H1 (cell line): ENCODE measurements at regions not wholly inside any gene's neighbourhood (a gene's known extent, or its start where the extent isn't known, plus 50 kb on each side); places are given as distances from the start of the nearest gene placed in this dataset.

ENCODE experiments used
- CTCF ChIA-PET: fragments of 300-600 bp; sonication (Branson Sonifier 250); formaldehyde crosslinking; loops from one replicate; lab custom pipeline; 2021; ENCODE audit not compliant: partially characterized antibody; lab: Charles Lee
- POLR2A ChIA-PET: fragments of 300-600 bp; sonication (Branson Sonifier 250); formaldehyde crosslinking; loops from one replicate; lab custom pipeline; 2021; ENCODE audit warnings: inconsistent platforms; ENCODE audit not compliant: partially characterized antibody; lab: Charles Lee
- DNase-seq, 2 experiments: peaks; one replicate each; pipeline versions ENCODE4 v3.0.0 to v3.0.0-alpha.2; 2010 to 2022; ENCODE audit warnings: low spot score in 2 of 2, low read depth in 1 of 2, mixed read lengths in 1 of 2
- FAIRE-seq: peaks from 2 replicates; lab custom pipeline; 2011; peaks lifted over from hg19 to GRCh38; lab: Jason Lieb, UNC
- H2AFZ ChIP-seq: 2 replicates; pipeline ENCODE4 v1.8.1; 2012; ENCODE audit warnings: low read length, inconsistent platforms
- H2AK5ac ChIP-seq: 2 replicates; pipeline ENCODE4 v1.6.1; 2013; ENCODE audit warnings: low read depth, low read length
- H2BK120ac ChIP-seq: replicated peaks from 2 replicates; pipeline ENCODE3; 2013; ENCODE audit warnings: low read depth, low read length, inconsistent platforms
- H2BK12ac ChIP-seq: 2 replicates; pipeline ENCODE4 v1.6.1; 2013; ENCODE audit warnings: low read depth, low read length
- H2BK15ac ChIP-seq: 2 replicates; pipeline ENCODE4 v1.6.1; 2013; ENCODE audit warnings: low read length
- H2BK20ac ChIP-seq: 2 replicates; pipeline ENCODE4 v1.6.1; 2013; ENCODE audit warnings: low read length
- H2BK5ac ChIP-seq: 2 replicates; pipeline ENCODE4 v1.6.1; 2013; ENCODE audit warnings: low read depth, low read length
- H3K14ac ChIP-seq: 2 replicates; pipeline ENCODE4 v1.6.1; 2013; ENCODE audit warnings: inconsistent platforms; ENCODE audit not compliant: insufficient read length
- H3K18ac ChIP-seq: 2 replicates; pipeline ENCODE4 v1.6.1; 2013; ENCODE audit warnings: low read length; ENCODE audit errors: extremely low read depth
- H3K23ac ChIP-seq: 2 replicates; pipeline ENCODE4 v1.6.1; 2013; ENCODE audit warnings: inconsistent platforms; ENCODE audit not compliant: insufficient read length
- H3K23me2 ChIP-seq: 2 replicates; pipeline ENCODE4 v1.6.1; 2013; ENCODE audit warnings: low read depth, low read length
- H3K27ac ChIP-seq: 2 replicates; pipeline ENCODE4 v1.6.1; 2011; ENCODE audit warnings: low read depth, low read length, inconsistent platforms
- H3K27me3 ChIP-seq, 4 experiments: replicated peaks in 1 of 4; 1 replicate in 1 of 4; 2 replicates in 3 of 4; pipeline versions ENCODE4 v1.6.1 to v1.8.1; 2011 to 2013; ENCODE audit warnings: low read length in 3 of 4, mild to moderate bottlenecking in 3 of 4, inconsistent platforms in 2 of 4, mixed read lengths in 2 of 4, moderate library complexity in 1 of 4; ENCODE audit not compliant: control insufficient read depth in 3 of 4, insufficient read depth in 3 of 4; ENCODE audit errors: extremely low read depth in 1 of 4
- H3K36me3 ChIP-seq, 4 experiments: 2 replicates each; pipeline versions ENCODE4 v1.6.1 to v1.8.1; 2011 to 2013; ENCODE audit warnings: mild to moderate bottlenecking in 4 of 4, low read length in 3 of 4, moderate library complexity in 2 of 4, control low read depth in 1 of 4, inconsistent platforms in 1 of 4; ENCODE audit not compliant: insufficient read depth in 4 of 4, control insufficient read depth in 2 of 4
- H3K4ac ChIP-seq: replicated peaks from 2 replicates; pipeline ENCODE3; 2013; ENCODE audit warnings: low read length, low read depth, mixed read lengths, inconsistent platforms; ENCODE audit not compliant: insufficient read length
- H3K4me1 ChIP-seq, 4 experiments: replicated peaks in 1 of 4; 1 replicate in 1 of 4; 2 replicates in 3 of 4; pipeline versions ENCODE4 v1.6.1 to v1.8.1; 2011 to 2013; ENCODE audit warnings: low read length in 3 of 4, inconsistent platforms in 2 of 4, mixed read lengths in 1 of 4; ENCODE audit not compliant: insufficient read depth in 4 of 4, control insufficient read depth in 3 of 4
- H3K4me2 ChIP-seq, 2 experiments: 2 replicates each; pipeline versions ENCODE4 v1.6.1 to v1.8.1; 2011 to 2013; ENCODE audit warnings: low read depth in 2 of 2, low read length in 2 of 2, control low read depth in 1 of 2, inconsistent platforms in 1 of 2, mild to moderate bottlenecking in 1 of 2; ENCODE audit not compliant: insufficient read depth in 1 of 2
- H3K4me3 ChIP-seq, 4 experiments: fragments of 200-600, 300-600 bp in 1 of 4; sonication (generic), shearing (Covaris generic), sonication (Bioruptor Twin) in 1 of 4; 2 replicates each; pipeline versions ENCODE4 v1.5.1 to v1.8.1; 2011 to 2016; ENCODE audit warnings: low read length in 4 of 4, low read depth in 3 of 4, control low read depth in 2 of 4, inconsistent platforms in 2 of 4, mild to moderate bottlenecking in 2 of 4, mixed read lengths in 1 of 4, moderate library complexity in 1 of 4; ENCODE audit not compliant: insufficient read depth in 2 of 4; ENCODE audit errors: extremely low read depth in 1 of 4
- H3K56ac ChIP-seq: replicated peaks from 2 replicates; pipeline ENCODE3; 2013; ENCODE audit warnings: low read depth, mild to moderate bottlenecking, mixed read lengths, low read length, inconsistent platforms; ENCODE audit not compliant: insufficient read length
- H3K79me1 ChIP-seq: 2 replicates; pipeline ENCODE4 v1.6.1; 2013; ENCODE audit warnings: low read depth, low read length, control low read depth
- H3K79me2 ChIP-seq, 2 experiments: 2 replicates each; pipeline versions ENCODE4 v1.6.1 to v1.8.1; 2012 to 2013; ENCODE audit warnings: low read length in 2 of 2, mild to moderate bottlenecking in 2 of 2, inconsistent platforms in 1 of 2; ENCODE audit not compliant: insufficient read depth in 2 of 2, control insufficient read depth in 1 of 2
- H3K9ac ChIP-seq, 4 experiments: replicated peaks in 1 of 4; 1 replicate in 1 of 4; 2 replicates in 3 of 4; pipeline versions ENCODE4 v1.6.1 to v1.8.1; 2011 to 2013; ENCODE audit warnings: low read depth in 3 of 4, low read length in 3 of 4, control low read depth in 2 of 4, mild to moderate bottlenecking in 2 of 4, moderate library complexity in 2 of 4, inconsistent platforms in 1 of 4; ENCODE audit errors: extremely low read depth in 1 of 4
- H3K9me3 ChIP-seq, 2 experiments: 2 replicates each; pipeline versions ENCODE4 v1.6.1 to v1.8.1; 2012 to 2013; ENCODE audit warnings: mild to moderate bottlenecking in 2 of 2, moderate library complexity in 2 of 2, control low read depth in 1 of 2, inconsistent platforms in 1 of 2, low read depth in 1 of 2, low read length in 1 of 2, mixed read lengths in 1 of 2; ENCODE audit not compliant: insufficient read depth in 2 of 2
- H4K20me1 ChIP-seq, 2 experiments: replicated peaks in 1 of 2; 2 replicates each; pipeline versions ENCODE3 to v1.8.1; 2011 to 2013; ENCODE audit warnings: inconsistent platforms in 2 of 2, low read length in 2 of 2, mild to moderate bottlenecking in 1 of 2; ENCODE audit not compliant: insufficient read depth in 2 of 2, control insufficient read depth in 1 of 2
- H4K5ac ChIP-seq: 2 replicates; pipeline ENCODE4 v1.6.1; 2013; ENCODE audit warnings: low read length, low read depth, mixed read lengths, inconsistent platforms; ENCODE audit not compliant: insufficient read length
- H4K8ac ChIP-seq: 2 replicates; pipeline ENCODE4 v1.8.0; 2013; ENCODE audit warnings: mild to moderate bottlenecking, moderate library complexity, low read length, inconsistent platforms; ENCODE audit not compliant: insufficient read depth; ENCODE audit errors: extremely low read depth
- H4K91ac ChIP-seq: replicated peaks from 2 replicates; pipeline ENCODE3; 2013; ENCODE audit warnings: low read length, mixed read lengths, inconsistent platforms; ENCODE audit not compliant: insufficient read length
- ATF2 ChIP-seq: IDR thresholded peaks from 2 replicates; pipeline ENCODE4 v1.6.1; 2012; ENCODE audit warnings: low read length, inconsistent platforms
- CBX8 ChIP-seq: fragments of 300-800, 300-1000 bp; sonication (generic); IDR thresholded peaks from 2 replicates; pipeline ENCODE4 v1.7.1; 2016; ENCODE audit warnings: low read depth, low read length, borderline replicate concordance
- CREB1 ChIP-seq: IDR thresholded peaks from 2 replicates; pipeline ENCODE4 v1.6.1; 2012; ENCODE audit warnings: inconsistent platforms
- RBBP5 ChIP-seq: IDR thresholded peaks from 2 replicates; pipeline ENCODE4 v1.7.1; 2012; ENCODE audit warnings: low read depth, mild to moderate bottlenecking, inconsistent platforms, low read length, moderate library complexity, borderline replicate concordance
- RNF2 ChIP-seq: fragments of 200-900, 300-1000 bp; sonication (generic); IDR thresholded peaks from 2 replicates; pipeline ENCODE4 v1.7.1; 2016; ENCODE audit warnings: borderline replicate concordance, low read depth, mild to moderate bottlenecking, antibody characterized with exemption, low read length; ENCODE audit not compliant: poor library complexity, severe bottlenecking; ENCODE audit errors: missing control alignments
- SUZ12 ChIP-seq: fragments of 200-600 bp; sonication (generic); IDR thresholded peaks from 2 replicates; pipeline ENCODE4 v1.6.1; 2012; ENCODE audit warnings: mild to moderate bottlenecking, inconsistent platforms, low read length, moderate library complexity, mixed read lengths
- ZNF274 ChIP-seq: IDR thresholded peaks from 2 replicates; pipeline ENCODE4 v1.7.0; 2012; ENCODE audit warnings: low read length, borderline replicate concordance; ENCODE audit errors: extremely low read depth
- WGBS, 2 experiments: shearing (Covaris generic) in 1 of 2; methylation state at CpG; one replicate each; pipeline versions ENCODE4 v1.1.6 to v1.1.7; 2013 to 2015; ENCODE audit warnings: low lambda C conversion rate in 2 of 2, mixed read lengths in 2 of 2, inconsistent platforms in 1 of 2, low coverage in 1 of 2, missing lambda C conversion rate in 1 of 2; ENCODE audit not compliant: insufficient replicate concordance in 2 of 2, insufficient coverage in 1 of 2, insufficient read length in 1 of 2; ENCODE audit errors: extremely low coverage in 1 of 2, missing lambda C conversion rate in 1 of 2; 5-methylcytosine and 5-hydroxymethylcytosine counted together
- TF ChIP-seq, protein P1 (sequence below): IDR thresholded peaks from 2 replicates; pipeline ENCODE4 v1.6.1; 2011; ENCODE audit warnings: low read length, improper control_type of control experiment

DNA sequence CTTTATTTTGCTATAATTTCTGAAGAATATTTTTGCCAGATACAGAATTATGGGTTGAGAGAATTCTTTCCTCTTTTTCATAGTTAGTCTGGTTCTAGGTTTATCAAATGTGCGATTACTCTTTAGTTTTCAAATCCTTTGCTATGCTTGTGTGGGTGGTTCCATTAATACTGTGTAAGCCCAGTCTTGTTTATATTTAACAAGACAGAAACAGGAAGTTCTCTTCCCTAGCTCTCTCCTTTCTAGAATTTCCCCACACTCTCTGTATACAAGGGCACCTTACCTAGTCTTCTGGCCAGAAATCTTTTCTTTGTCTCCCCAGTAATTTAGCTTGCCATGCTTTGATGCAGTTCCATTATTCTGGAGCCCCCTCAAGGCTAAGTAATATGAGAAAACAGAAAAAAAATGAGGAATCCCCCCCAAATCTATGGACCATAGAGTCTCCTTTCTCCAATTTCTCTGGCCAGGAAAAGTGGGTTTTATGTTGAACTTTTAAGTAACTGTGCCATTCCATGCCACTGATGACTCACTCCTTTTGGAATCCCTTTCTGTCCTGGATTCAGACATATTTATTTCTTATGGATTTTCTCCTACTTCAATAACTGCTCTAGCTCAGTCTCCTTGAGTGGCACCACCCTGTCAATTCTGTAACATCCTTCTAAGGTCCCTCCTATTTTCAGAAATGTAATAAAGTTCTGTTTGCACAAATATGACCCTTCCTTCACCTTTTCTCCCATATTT lies 1714.1 kb downstream of the EFNA5 start:
- no peak for FAIRE-seq
- H3K4me2 ChIP-seq: no peak overlapping the region
- H3K4me3 ChIP-seq: no peak overlapping the region
- no peak overlapping the region for H3K56ac ChIP-seq
- no peak overlapping the region for H3K4ac ChIP-seq
- H2BK12ac ChIP-seq: no peak overlapping the region
- DNase-seq: no peak
- ChIA-PET CTCF (no interaction called here), POLR2A (no interaction called here)
- no peak overlapping the region for H4K8ac ChIP-seq
- H3K9ac ChIP-seq: no peak overlapping the region
- no peaks in the 10 kb centered on the region for H3K9me3 ChIP-seq
- no peaks in the 10 kb centered on the region for H4K20me1 ChIP-seq
- no peaks in the 10 kb centered on the region for H3K36me3 ChIP-seq
- no peak overlapping the region for H2BK5ac ChIP-seq
- TF ChIP-seq RNF2 (no peak), ZNF274 (no peak), CREB1 (no peak), RBBP5 (no peak), SUZ12 (no peak), CBX8 (no peak), ATF2 (no peak)
- TF ChIP-seq, protein P1, sequence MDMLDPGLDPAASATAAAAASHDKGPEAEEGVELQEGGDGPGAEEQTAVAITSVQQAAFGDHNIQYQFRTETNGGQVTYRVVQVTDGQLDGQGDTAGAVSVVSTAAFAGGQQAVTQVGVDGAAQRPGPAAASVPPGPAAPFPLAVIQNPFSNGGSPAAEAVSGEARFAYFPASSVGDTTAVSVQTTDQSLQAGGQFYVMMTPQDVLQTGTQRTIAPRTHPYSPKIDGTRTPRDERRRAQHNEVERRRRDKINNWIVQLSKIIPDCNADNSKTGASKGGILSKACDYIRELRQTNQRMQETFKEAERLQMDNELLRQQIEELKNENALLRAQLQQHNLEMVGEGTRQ: no peak
- H3K27me3 ChIP-seq: no peaks in the 10 kb centered on the region
- H3K4me1 ChIP-seq: no peaks in the 10 kb centered on the region
- no peak overlapping the region for H2BK15ac ChIP-seq
- H3K23me2 ChIP-seq: no peaks in the 10 kb centered on the region
- no peak overlapping the region for H2AFZ ChIP-seq
- H3K14ac ChIP-seq: no peak overlapping the region
- H3K79me2 ChIP-seq: no peaks in the 10 kb centered on the region
- no peak overlapping the region for H2BK20ac ChIP-seq
- no peaks in the 10 kb centered on the region for H3K79me1 ChIP-seq
- no peak overlapping the region for H3K27ac ChIP-seq
- no peak overlapping the region for H4K5ac ChIP-seq
- H3K18ac ChIP-seq: no peak overlapping the region
- no peak overlapping the region for H2AK5ac ChIP-seq
- no peak overlapping the region for H3K23ac ChIP-seq
- WGBS, 2 experiments: 85% methylated on average over 1 of the region's 1 CpG; no CpG with 5 or more reads in 1 of the 2 experiments
- H4K91ac ChIP-seq: no peak overlapping the region
- no peak overlapping the region for H2BK120ac ChIP-seq
